ENCODE measurements at regions not wholly inside any gene's neighbourhood (a gene's known extent, or its start where the extent isn't known, plus 50 kb on each side); places are given as distances from the start of the nearest gene placed in this dataset.

DNA sequence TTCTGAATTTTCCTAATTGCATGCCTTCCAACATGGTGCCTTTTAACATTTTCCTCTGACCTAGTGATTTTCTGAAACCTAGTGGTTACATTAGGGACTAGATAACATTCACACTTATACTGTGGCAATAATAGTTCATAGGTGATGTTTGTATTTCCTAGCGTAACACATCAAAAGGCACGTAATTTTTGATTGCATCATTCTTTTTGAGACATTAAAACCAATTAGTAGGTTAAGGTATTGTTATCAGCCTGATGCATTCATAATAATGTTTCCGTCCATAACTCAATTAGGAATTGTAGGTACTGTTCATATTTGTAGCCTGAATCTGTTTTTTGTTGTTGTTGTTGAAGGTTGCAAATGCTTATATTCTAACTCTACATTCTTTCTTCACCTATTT, 192.4 kb downstream of the ANXA1 start:
- no peak for TF ChIP-seq YY1 (IDR thresholded peaks at IDR 0.05; ENCODE audit: insufficient read depth, insufficient read length)
- TF ChIP-seq ZNF274 (IDR thresholded peaks at IDR 0.05; ENCODE audit: low read depth, low read length): no peak
